ENCODE measurements at regions not wholly inside any gene's neighbourhood (a gene's known extent, or its start where the extent isn't known, plus 50 kb on each side); places are given as distances from the start of the nearest gene placed in this dataset.

DNA sequence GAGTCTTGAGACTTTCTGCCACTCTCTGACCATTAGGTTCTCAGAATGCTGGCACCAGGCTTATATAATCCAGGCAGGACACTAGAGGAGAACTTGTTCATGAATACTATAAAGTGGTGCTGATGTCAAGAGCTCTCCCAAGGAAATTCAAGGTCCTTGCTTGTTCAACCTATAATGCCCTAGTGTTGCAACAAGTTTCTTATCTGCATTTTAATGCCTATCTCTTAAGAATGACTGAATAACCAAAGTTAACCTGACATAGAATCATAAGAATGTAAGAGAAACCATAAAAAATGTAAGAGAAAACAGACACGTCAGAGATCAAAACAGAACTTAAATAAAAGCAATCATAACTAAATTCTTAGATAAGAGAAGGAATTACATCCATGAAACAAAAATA is 640.8 kb upstream of the SGCD start:
- TF ChIP-seq, protein P1, sequence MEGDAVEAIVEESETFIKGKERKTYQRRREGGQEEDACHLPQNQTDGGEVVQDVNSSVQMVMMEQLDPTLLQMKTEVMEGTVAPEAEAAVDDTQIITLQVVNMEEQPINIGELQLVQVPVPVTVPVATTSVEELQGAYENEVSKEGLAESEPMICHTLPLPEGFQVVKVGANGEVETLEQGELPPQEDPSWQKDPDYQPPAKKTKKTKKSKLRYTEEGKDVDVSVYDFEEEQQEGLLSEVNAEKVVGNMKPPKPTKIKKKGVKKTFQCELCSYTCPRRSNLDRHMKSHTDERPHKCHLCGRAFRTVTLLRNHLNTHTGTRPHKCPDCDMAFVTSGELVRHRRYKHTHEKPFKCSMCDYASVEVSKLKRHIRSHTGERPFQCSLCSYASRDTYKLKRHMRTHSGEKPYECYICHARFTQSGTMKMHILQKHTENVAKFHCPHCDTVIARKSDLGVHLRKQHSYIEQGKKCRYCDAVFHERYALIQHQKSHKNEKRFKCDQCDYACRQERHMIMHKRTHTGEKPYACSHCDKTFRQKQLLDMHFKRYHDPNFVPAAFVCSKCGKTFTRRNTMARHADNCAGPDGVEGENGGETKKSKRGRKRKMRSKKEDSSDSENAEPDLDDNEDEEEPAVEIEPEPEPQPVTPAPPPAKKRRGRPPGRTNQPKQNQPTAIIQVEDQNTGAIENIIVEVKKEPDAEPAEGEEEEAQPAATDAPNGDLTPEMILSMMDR (IDR thresholded peaks at IDR 0.05; ENCODE audit: borderline replicate concordance, extremely low read depth, low read length, poor library complexity, severe bottlenecking): no peak
- no peak for TF ChIP-seq EZH2 (IDR thresholded peaks at IDR 0.05; ENCODE audit: borderline replicate concordance, low read depth, low read length, severe bottlenecking)

Data from DND-41 (cell line).